ENCODE measurements at regions not wholly inside any gene's neighbourhood (a gene's known extent, or its start where the extent isn't known, plus 50 kb on each side); places are given as distances from the start of the nearest gene placed in this dataset.

- TF ChIP-seq, protein P1, sequence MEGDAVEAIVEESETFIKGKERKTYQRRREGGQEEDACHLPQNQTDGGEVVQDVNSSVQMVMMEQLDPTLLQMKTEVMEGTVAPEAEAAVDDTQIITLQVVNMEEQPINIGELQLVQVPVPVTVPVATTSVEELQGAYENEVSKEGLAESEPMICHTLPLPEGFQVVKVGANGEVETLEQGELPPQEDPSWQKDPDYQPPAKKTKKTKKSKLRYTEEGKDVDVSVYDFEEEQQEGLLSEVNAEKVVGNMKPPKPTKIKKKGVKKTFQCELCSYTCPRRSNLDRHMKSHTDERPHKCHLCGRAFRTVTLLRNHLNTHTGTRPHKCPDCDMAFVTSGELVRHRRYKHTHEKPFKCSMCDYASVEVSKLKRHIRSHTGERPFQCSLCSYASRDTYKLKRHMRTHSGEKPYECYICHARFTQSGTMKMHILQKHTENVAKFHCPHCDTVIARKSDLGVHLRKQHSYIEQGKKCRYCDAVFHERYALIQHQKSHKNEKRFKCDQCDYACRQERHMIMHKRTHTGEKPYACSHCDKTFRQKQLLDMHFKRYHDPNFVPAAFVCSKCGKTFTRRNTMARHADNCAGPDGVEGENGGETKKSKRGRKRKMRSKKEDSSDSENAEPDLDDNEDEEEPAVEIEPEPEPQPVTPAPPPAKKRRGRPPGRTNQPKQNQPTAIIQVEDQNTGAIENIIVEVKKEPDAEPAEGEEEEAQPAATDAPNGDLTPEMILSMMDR (IDR thresholded peaks at IDR 0.05) = no peak
- TF ChIP-seq POLR2A (IDR thresholded peaks at IDR 0.05) = no peak
Observed at GRCh38 chr18:78145096-78145495, 834.5 kb upstream of the SALL3 start.
